ENCODE measurements at regions not wholly inside any gene's neighbourhood (a gene's known extent, or its start where the extent isn't known, plus 50 kb on each side); places are given as distances from the start of the nearest gene placed in this dataset.

DNA sequence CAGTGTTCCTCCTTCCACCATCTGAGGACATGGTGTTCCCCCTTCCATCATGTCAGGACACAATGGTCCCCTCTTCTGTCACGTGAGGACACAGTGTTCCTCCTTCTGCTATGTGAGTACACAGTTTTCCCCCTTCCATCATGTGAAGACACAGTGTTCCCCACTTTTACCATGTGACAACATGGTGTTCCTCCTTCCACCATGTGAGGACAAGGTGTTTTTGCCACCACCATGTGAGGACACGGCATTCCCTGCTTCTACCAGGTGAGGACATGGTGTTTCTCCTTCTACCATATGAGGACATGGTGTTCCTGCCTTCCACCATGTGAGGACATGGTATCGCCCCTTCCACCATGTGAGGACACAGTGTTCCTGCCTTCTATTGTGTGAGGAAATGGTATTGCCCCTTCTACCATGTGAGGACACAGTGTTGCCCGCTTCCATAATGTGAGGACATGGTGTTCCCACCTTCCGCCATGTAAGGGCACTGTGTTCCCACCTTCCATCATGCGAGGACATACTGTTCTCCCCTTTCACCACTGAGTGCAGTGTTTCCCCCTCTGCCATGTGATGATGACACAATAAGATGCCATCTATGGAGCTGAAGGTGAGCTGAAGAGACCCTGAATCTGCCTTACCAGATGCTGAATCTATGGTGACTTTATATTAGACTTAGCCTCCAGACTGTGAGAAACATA lies 132.3 kb downstream of the FCRL5 start:
- H3K27ac Mint-ChIP-seq = no peak overlapping the region
- no peak for DNase-seq
- no peaks in the 10 kb centered on the region for H3K4me1 Mint-ChIP-seq (ENCODE audit: low read depth)
- H3K27me3 Mint-ChIP-seq = peaks cover 28% of the 10 kb centered on the region
- no peaks in the 10 kb centered on the region for H3K36me3 Mint-ChIP-seq (ENCODE audit: low read depth)
- no peak overlapping the region for H3K4me3 Mint-ChIP-seq
- H3K9me3 Mint-ChIP-seq = no peaks in the 10 kb centered on the region

DNA sequence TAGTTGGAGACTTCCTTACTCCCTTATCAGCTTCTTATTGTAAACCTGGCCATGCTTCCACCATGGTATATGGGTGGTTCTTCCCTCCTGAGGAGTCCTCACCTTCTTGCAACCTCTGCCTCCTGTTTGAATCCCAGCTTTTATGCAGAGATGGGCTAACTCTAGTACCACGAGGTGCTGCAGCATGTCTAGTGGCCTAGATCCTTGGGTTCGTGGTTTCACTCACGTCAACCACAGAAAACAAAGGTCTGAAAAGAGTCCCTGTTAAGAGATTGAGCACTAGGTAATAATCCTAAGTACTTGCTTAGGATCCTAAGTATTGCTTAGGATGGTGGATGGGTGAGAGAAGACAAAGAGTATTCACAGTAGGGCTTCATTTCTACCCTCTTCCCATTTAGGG lies 133.7 kb downstream of the FCRL5 start:
- Mint-ChIP-seq H3K27ac (no peak overlapping the region), H3K9me3 (no peaks in the 10 kb centered on the region), H3K36me3 (ENCODE audit: low read depth) (no peaks in the 10 kb centered on the region), H3K4me1 (ENCODE audit: low read depth) (no peaks in the 10 kb centered on the region), H3K27me3 (peaks cover 30% of the 10 kb centered on the region), H3K4me3 (no peak overlapping the region)
- DNase-seq = no peak

DNA sequence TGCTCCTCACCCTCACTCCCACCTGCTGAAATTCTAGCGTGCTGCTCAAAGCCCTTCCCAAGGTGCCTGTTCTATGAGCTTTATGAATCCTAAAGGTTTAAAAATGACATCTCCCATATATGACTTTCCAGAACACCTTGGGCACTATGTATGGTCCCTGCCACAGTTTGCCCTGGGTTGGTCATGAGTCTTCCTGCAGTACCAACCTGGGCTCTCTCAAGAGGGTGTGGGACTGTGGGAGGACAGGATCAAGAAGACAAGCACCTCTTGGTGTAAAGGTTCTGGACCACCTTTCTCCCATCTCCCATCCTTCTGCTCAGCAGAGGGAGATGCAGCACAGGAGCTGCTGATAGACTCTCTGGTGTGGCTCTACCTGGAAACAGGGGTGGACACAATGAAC lies 134.1 kb downstream of the FCRL5 start:
- Mint-ChIP-seq H3K4me3 (no peak overlapping the region), H3K27me3 (peaks cover 30% of the 10 kb centered on the region), H3K27ac (no peak overlapping the region), H3K36me3 (ENCODE audit: low read depth) (no peaks in the 10 kb centered on the region), H3K9me3 (no peaks in the 10 kb centered on the region), H3K4me1 (ENCODE audit: low read depth) (no peaks in the 10 kb centered on the region)
- DNase-seq = no peak

DNA sequence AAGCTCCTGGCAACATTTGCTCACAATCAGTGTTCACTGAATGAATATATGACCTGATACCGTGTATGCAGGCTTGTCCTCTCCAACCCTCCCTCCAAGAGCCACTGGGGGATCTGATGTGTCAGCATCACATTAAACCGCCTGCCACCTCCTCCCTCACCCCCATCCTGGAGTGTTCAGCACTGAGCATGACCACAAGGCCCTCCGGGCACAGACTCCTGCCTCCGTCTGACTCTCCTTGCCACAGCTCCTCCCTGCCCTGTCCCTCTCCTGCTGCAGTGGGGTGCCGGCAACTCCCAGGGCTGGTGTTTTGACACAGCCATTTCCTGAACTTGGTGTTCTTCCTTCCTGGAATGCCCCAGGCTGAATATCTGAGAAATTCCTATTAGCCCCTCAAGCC lies 136.7 kb downstream of the FCRL5 start:
- H3K27me3 Mint-ChIP-seq = peaks cover 30% of the 10 kb centered on the region

DNA sequence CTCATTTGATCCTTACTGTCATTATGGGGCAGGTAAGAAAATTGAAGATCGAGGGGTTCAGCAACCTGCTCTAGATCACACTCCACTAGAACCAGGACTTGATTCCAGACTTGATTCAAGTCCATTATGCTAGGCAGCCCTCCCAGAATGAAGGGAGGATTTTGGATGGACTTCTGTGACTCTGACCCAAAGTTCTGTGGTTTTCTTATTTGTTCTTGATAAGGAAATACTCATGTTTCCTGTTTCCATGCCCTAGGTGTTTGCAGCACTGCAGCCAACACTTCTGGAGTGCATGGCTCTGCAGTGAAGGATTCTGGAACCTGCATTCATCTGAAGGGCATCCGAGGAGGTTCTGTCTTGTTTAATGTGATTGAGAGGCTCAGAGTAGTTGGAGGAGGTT lies 140.0 kb downstream of the FCRL5 start:
- H3K9me3 Mint-ChIP-seq = no peaks in the 10 kb centered on the region
- peaks cover 16% of the 10 kb centered on the region for H3K27me3 Mint-ChIP-seq
- no peaks in the 10 kb centered on the region for H3K4me1 Mint-ChIP-seq (ENCODE audit: low read depth)
- no peak for DNase-seq
- H3K27ac Mint-ChIP-seq = no peak overlapping the region
- H3K4me3 Mint-ChIP-seq = no peak overlapping the region
- no peaks in the 10 kb centered on the region for H3K36me3 Mint-ChIP-seq (ENCODE audit: low read depth)

More for the DNA sequence above, 136.7 kb downstream of the FCRL5 start:
- Mint-ChIP-seq H3K36me3 (ENCODE audit: low read depth) (no peaks in the 10 kb centered on the region), H3K27ac (no peak overlapping the region), H3K4me3 (no peak overlapping the region), H3K9me3 (no peaks in the 10 kb centered on the region), H3K4me1 (ENCODE audit: low read depth) (no peaks in the 10 kb centered on the region)
- no peak for DNase-seq

DNA sequence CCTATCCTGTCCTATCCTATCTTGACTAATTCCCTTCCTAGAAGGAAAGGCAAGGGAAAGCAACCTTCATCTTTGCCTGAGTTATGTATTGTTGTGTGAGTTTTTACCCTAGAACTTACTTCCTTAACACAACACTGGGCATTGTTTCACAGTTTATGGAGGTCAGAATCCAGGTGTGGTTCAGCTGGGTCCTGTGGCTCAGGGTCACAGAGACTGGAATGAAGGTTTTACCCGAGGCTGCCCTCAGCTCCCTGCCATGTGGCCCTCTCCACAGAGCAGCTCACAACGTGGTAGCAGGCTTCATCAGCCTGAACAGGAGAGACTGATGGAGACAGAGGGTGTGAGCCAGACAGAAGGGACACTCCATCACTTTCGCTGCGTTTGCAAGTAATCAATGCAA lies 140.5 kb downstream of the FCRL5 start:
- Mint-ChIP-seq H3K4me1 (ENCODE audit: low read depth) (no peaks in the 10 kb centered on the region), H3K4me3 (no peak overlapping the region), H3K27ac (no peak overlapping the region), H3K27me3 (peaks cover 11% of the 10 kb centered on the region), H3K9me3 (no peaks in the 10 kb centered on the region), H3K36me3 (ENCODE audit: low read depth) (no peaks in the 10 kb centered on the region)
- no peak for DNase-seq

DNA sequence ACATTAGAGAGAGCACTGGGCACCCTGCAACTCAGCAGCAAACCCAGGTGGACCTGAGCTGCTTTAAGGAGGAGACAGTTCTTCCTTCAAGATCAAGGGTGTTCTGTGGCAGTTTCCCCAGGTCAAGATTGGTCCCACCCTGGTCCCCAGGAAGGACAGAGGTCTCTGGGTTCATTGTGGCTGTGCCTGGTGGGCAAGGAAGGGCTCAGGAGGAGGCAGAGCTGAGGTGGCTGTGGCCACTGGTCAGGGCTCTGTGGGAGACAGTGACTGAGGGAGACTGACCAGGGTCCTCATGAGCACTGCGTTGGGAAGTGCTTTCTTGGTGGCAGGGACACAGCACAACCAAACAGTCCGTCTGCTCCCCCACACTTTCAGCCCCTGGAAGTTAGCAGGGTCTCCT lies 141.3 kb downstream of the FCRL5 start:
- Mint-ChIP-seq H3K4me3 (no peak overlapping the region), H3K4me1 (ENCODE audit: low read depth) (no peaks in the 10 kb centered on the region), H3K27ac (no peak overlapping the region), H3K27me3 (peaks cover 5% of the 10 kb centered on the region), H3K36me3 (ENCODE audit: low read depth) (no peaks in the 10 kb centered on the region), H3K9me3 (no peaks in the 10 kb centered on the region)
- no peak for DNase-seq

DNA sequence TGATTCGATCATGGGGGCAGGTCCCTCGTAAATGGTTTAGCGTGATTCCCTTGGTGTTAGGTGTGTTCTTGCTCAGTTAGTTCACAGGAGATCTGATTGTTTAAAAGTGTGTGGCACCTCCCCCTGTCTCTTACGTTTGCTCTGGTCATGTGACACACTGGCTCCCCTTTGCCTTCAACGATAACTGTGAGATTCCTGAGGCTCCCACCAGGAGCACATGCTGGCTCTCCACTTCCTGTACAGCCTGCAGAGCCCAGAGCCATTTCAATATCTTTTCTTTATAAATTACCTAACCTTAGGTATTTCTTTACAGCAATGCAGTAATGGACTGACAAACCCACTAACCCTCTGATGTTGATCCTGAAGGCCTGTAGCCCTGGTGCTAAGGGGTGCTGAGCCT lies 141.9 kb downstream of the FCRL5 start:
- no peak for DNase-seq
- Mint-ChIP-seq H3K9me3 (no peaks in the 10 kb centered on the region), H3K4me3 (no peak overlapping the region), H3K27ac (no peak overlapping the region), H3K27me3 (peaks cover 4% of the 10 kb centered on the region), H3K36me3 (ENCODE audit: low read depth) (no peaks in the 10 kb centered on the region), H3K4me1 (ENCODE audit: low read depth) (no peaks in the 10 kb centered on the region)

DNA sequence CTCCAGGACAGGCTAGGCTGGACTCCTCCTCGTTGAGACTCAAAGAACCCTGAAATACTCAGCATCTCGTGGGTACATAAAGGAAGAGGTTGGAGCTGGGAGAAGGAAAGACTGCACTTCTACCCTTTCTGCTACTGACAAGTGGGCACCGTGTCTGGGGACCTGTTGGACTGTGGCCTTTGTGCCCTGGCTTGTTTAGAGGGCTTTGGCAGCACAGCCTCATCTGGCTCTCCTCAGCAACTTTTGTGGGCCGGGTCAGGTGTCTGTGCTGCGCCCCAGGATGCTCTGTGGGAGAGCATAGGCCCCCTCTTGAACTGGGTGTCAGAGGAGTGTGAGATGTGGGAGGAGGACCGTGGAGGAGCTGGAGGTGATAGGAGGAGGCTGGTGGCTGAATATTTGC lies 142.4 kb downstream of the FCRL5 start:
- no peak overlapping the region for H3K4me3 Mint-ChIP-seq
- peaks cover 1% of the 10 kb centered on the region for H3K27me3 Mint-ChIP-seq
- no peak for DNase-seq
- no peaks in the 10 kb centered on the region for H3K9me3 Mint-ChIP-seq
- no peaks in the 10 kb centered on the region for H3K4me1 Mint-ChIP-seq (ENCODE audit: low read depth)
- no peaks in the 10 kb centered on the region for H3K36me3 Mint-ChIP-seq (ENCODE audit: low read depth)
- H3K27ac Mint-ChIP-seq = no peak overlapping the region

DNA sequence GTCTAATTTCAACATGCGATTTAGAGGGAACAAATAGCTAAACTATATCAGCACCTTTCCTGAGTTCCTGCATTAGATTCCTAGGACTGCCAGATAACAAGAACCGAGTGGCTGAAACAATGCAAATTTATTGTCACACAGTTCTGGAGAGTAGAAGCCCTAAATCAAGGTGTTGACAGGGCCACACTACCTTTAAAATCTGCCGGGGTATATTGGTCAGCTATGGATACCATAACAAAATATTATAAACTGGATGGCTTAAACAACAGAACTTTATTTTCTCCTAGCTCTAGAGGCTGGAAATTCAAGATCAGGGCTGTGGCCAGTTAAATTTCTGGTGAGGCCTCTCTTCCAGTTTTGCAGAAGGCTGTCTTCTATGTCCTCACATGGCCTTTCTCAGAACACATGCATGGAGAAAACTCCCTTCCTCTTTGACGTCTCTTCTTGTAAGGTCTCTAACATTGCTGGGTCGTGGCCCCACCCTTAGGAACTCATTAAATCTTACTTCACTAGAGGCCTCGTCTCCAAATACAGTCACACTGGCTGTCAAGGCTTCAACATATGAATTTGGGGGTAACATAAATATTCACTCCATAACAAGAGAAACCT lies 144.3 kb downstream of the FCRL5 start:
- DNase-seq = no peak
- H3K27me3 Mint-ChIP-seq = peaks cover 8% of the 10 kb centered on the region
- no peaks in the 10 kb centered on the region for H3K4me1 Mint-ChIP-seq (ENCODE audit: low read depth)
- H3K9me3 Mint-ChIP-seq = no peaks in the 10 kb centered on the region
- no peak overlapping the region for H3K27ac Mint-ChIP-seq
- no peaks in the 10 kb centered on the region for H3K36me3 Mint-ChIP-seq (ENCODE audit: low read depth)
- H3K4me3 Mint-ChIP-seq = no peak overlapping the region

DNA sequence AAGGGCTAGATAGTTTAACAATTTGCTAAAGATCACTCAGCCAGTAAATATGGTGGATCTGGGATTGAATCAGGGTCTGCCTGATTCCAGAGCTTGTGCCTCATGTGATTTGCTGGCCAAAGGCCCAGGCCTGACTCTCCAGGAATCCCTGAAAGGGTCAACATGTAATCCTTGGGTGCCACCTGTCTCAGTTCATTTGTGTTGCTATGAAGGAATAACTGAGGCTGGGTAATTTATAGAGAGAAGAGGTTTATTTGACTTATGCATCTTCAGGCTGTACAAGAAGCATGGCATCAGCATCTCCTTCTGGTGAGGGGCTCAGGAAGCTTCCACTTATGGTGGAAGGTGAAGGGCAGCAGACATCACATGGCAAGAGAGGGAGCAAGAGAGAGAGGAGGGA lies 144.9 kb downstream of the FCRL5 start:
- Mint-ChIP-seq H3K27me3 (peaks cover 14% of the 10 kb centered on the region), H3K4me3 (no peak overlapping the region), H3K4me1 (ENCODE audit: low read depth) (no peaks in the 10 kb centered on the region), H3K27ac (no peak overlapping the region), H3K36me3 (ENCODE audit: low read depth) (no peaks in the 10 kb centered on the region), H3K9me3 (no peaks in the 10 kb centered on the region)
- DNase-seq = no peak

DNA sequence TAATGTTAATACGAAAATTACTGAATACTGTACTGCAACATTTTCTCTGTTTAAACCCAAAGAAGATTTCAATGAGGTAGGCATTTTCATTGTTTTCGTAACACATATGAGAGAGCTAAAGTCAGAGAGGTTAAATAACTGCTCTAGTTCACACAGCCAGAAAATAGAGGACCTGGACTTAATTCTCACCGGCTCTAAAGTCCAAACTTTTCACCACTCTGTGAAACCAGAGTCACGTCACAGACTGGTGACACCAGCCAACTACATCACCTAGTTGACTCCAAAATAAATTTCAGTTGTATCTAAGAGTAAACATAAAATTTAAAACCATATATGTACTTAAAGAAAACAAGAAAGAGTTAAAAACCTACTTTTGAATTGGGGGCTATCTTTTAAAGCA lies 146.7 kb downstream of the FCRL5 start:
- H3K36me3 Mint-ChIP-seq (ENCODE audit: low read depth) = no peaks in the 10 kb centered on the region
- H3K4me1 Mint-ChIP-seq (ENCODE audit: low read depth) = no peaks in the 10 kb centered on the region
- H3K27me3 Mint-ChIP-seq = peaks cover 29% of the 10 kb centered on the region

DNA sequence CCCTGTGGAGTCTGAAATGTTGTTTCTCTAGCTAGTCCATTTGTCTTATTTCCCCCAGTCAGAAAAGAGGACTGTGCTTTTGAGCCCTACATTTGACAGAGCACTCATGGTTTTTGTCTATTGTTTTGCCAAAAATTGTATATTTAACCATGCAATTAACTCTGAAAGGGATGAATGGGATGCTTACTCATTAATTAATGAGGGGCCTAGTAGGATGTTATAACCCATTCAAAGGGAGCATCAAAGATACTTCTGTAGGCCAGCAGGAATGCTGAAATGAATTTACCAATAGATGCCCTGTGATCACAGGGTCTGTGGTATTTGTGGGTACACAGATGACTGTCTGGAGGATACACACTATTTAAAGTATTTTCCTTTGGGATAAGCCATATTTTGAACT lies 147.7 kb downstream of the FCRL5 start:
- DNase-seq = no peak
- Mint-ChIP-seq H3K27me3 (peaks cover 37% of the 10 kb centered on the region), H3K36me3 (ENCODE audit: low read depth) (no peaks in the 10 kb centered on the region), H3K4me1 (ENCODE audit: low read depth) (no peaks in the 10 kb centered on the region), H3K4me3 (no peak overlapping the region), H3K9me3 (no peaks in the 10 kb centered on the region), H3K27ac (no peak overlapping the region)

More for the DNA sequence above, 146.7 kb downstream of the FCRL5 start:
- no peak for DNase-seq
- Mint-ChIP-seq H3K9me3 (no peaks in the 10 kb centered on the region), H3K4me3 (no peak overlapping the region), H3K27ac (no peak overlapping the region)

DNA sequence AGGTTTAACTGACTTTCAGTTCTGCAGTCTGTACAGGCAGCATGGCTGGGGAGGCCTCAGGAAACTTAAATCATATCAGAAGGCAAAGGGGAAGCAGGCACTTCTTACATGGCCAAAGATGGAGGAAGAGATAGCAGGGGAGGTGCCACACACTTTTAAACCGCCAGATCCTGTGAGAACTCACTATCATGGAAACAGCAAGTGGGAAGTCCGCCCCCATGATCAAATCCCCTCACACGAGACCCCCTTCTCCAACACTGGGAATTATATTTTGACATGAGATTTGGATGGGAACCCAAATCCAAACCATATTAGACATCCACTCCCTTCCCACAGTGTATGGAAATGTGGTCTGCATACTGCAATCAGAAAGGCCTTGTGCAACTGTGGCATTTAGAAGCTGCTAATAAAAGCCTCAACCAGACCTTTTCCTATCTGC lies 148.2 kb downstream of the FCRL5 start:
- no peaks in the 10 kb centered on the region for H3K36me3 Mint-ChIP-seq (ENCODE audit: low read depth)
- H3K4me3 Mint-ChIP-seq = no peak overlapping the region
- peaks cover 42% of the 10 kb centered on the region for H3K27me3 Mint-ChIP-seq
- no peaks in the 10 kb centered on the region for H3K9me3 Mint-ChIP-seq
- DNase-seq = no peak
- no peaks in the 10 kb centered on the region for H3K4me1 Mint-ChIP-seq (ENCODE audit: low read depth)
- H3K27ac Mint-ChIP-seq = no peak overlapping the region

DNA sequence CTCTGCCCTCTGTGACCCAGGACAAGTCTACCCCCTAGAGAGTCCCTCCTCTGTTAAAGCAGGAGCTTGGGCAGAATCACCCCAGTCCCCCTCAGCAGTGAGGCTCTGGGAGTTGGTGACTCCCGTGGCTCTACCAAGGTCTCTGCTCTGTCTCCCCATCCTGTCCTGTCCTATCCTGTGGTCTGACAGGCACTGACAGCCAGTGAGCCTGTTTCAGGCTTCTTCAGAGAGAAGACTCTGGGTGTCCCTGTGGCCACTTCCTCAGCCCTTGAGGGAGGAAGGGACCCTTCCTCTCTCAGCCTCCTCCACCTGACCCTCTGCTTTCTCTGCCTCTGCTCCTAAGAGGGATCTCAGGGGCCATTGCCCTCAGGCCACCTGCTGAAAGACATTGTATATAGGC lies 148.7 kb downstream of the FCRL5 start:
- H3K4me1 Mint-ChIP-seq (ENCODE audit: low read depth) = no peaks in the 10 kb centered on the region
- no peak for DNase-seq
- no peak overlapping the region for H3K4me3 Mint-ChIP-seq
- no peaks in the 10 kb centered on the region for H3K36me3 Mint-ChIP-seq (ENCODE audit: low read depth)
- H3K27me3 Mint-ChIP-seq = peaks cover 46% of the 10 kb centered on the region
- H3K27ac Mint-ChIP-seq = no peak overlapping the region
- H3K9me3 Mint-ChIP-seq = no peaks in the 10 kb centered on the region

Measured in activated T-cell treated with anti-CD3 and anti-CD28 coated beads, Interleukin-2, amount 50 U/mL, for 24 hours (primary cell).